ENCODE measurements at regions not wholly inside any gene's neighbourhood (a gene's known extent, or its start where the extent isn't known, plus 50 kb on each side); places are given as distances from the start of the nearest gene placed in this dataset.

DNA sequence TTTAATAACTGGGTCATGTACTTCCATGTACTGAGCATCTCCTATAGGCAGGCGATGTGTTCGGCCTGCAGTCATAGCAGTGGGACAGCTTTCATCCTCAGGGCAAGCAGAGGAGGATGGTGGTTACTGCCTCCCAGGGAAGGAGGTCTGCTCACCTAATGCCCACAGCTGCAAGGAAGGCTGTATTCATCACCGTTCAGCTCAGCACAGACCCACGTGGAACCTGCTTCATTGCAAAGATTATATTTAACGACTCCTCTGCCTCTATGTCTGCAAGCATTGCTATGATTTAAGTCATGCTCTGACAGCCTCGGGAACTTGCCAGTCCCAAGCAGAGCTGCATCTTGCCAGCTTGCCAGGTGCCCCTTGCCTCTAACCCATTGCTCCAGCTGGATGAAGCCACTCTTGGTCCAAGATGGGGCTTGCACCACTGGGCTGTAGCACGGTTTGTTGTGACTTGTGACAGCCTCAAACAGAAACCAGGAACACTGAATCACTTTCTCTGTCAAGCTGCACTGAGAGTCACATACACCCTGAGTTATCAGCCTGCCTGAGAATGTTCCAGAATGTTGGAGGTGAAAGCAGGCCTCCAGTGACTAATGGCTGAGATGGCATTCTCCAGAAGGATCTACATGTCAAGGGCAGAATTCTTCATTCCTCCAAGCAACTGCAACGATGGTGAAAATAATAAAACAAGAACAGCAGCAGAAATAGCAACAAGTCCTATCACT lies 651.1 kb upstream of the ID2 start:
- DNase-seq = no peak

DNA sequence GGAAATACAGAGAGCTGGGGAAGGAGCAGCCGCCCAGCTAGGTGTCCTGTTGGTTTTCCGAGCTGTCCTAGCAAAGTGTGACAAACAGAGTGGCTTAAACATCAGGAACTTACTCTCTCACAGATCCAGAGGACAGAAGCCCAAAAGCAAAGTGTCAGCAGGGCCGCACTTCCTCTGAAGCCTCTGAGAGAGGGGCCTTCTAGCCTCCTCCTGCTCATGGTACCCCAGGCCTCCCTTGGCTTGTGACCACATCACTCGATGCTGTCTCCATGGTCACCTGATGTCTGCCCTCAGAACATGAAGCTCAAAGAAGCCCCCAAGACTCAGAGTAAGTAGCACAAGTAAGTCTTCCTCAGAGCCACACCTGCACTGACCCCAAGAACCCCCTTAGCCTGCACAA lies 650.5 kb upstream of the ID2 start:
- DNase-seq = no peak

DNA sequence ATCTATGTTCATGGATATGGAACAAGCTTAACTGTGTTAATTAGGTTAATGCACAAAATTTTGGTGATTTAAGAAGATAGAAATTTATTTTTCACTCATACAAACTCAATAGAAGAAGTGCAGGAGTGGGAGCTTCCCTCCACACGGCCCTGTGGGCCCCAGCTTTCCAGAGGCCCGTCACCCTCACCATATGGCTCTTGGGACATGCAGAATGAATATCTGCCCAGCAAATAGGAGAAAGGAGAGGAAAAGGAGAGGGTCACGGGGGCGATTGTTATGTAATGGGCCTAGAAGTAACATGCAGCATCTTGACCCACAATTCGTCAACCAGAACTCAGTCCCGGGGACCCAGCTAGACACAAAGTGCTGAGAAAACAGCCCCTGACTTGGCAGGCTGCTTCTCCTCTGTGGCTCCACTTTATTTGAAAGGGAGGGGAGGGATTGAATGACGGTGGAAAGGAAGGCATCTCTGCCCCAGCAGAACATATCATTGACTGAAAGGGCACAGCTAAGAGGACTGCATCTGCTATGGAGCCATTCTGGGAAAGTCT lies 648.2 kb upstream of the ID2 start:
- DNase-seq = no peak

- DNase-seq = no peak
These were observed 645.5 kb upstream of the ID2 start for GRCh38 chr2:8036366-8036765.

DNA sequence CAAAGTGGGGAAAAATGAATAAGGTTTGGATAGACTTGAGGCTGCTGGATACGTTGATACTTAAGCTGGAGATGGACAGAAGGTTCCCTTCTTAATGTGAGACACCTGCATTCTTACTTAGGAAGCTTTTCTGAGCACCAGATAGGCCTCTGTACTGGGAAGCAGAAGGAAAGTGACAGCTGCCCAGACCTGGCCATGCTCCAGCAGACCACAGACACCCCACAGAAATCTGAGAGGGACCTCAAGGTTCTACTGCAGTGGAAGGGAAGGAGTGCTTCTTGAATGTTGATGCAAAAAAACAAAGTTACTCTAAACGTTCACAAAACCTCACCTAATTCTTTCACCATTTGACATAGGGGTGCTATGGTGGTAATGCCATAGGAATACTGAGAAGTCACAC lies 642.1 kb upstream of the ID2 start:
- no peak for DNase-seq

GRCh38 chr2:8043295-8043694 lies 638.6 kb upstream of the ID2 start:
- DNase-seq = no peak

- no peak for DNase-seq
These were observed 637.7 kb upstream of the ID2 start for GRCh38 chr2:8044046-8044594.

DNA sequence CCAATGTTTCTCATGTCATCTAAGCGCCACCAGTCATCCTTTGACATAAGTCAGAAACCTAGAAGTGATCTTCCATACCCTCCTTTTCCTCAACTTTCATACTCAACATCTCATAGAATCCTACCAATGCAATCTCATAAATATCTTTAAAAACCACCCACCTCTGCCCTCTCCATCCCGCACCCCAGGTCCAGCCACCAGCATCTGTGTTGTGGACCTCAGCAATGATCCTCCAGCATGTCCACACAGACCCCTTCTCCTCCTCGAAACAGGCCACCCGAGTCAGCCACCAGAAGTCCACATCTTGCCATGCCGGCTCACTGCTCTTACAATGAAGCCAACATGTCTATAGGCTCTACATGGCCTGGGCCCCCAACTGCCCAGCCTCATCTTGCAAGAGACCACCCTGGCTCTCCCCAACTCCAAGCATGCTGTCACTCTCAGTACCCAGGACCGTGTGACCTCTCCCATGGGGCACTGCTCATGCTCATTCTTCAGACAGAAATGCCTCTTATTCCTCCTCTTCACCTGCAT lies 636.7 kb upstream of the ID2 start:
- no peak for DNase-seq

DNA sequence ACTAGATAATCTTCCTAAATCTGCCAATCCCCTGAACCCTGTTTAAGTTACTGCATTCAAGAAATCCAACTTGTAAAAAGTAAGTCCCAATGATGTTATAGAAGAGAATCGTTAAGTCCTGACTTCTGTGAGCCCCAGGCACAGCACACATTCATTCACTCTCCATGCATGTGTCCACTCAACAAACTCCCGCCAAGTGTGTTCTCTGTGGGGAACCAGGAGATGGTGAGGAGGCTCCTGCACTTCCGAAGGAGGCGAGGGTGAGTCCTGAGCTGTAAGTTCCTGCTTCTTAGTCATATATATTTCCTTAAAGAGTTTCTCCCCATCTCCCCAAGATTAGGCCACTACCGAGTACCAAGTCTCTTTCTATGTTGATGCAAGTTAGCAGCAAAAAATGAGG lies 635.0 kb upstream of the ID2 start:
- DNase-seq = no peak

- no peak for DNase-seq
These were observed 632.7 kb upstream of the ID2 start for GRCh38 chr2:8049176-8049575.

GRCh38 chr2:8049851-8050571 lies 631.8 kb upstream of the ID2 start:
- DNase-seq = no peak

- DNase-seq = no peak
These were observed 628.6 kb upstream of the ID2 start for GRCh38 chr2:8053216-8053615.

DNA sequence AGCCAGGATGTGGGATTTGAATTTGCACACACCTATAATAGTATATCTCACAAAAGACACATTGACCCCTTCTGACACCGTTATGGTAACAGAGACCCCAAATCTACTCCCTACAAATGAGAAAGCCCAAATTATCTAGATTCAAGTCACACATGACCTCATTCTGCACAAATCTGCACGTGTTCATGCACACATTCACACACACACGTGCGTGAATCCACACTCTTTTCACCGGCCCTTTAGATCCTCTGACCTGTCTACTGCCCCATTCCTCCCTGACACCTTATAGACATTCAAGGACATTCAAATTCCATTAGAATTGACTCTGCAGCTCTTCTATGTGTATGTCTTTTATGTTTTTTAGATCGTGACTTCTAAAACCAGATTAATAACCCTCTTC lies 627.8 kb upstream of the ID2 start:
- no peak for DNase-seq

GRCh38 chr2:8058652-8059051 lies 623.2 kb upstream of the ID2 start:
- DNase-seq = no peak

GRCh38 chr2:8059255-8059654 lies 622.6 kb upstream of the ID2 start:
- DNase-seq = no peak

GRCh38 chr2:8059794-8060193 lies 622.1 kb upstream of the ID2 start:
- no peak for DNase-seq

DNA sequence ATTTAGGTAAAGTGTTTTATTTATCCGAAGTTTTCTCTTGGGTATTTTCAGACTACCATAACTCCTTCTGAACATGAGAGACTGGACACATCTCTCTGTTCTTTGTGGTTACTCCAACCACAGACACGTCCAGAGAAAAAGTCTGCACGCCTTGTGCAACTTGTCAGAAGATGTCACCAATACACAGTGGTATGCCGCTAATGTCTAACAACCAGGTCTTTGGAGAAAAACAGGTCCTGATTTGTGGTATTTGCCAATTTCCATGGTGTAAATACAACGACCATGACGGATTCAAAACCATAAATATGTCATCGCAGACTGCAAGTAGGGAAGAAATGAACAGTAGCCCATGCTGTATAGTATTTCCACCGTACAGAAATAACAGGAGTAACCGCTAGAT lies 620.6 kb upstream of the ID2 start:
- DNase-seq = no peak

DNA sequence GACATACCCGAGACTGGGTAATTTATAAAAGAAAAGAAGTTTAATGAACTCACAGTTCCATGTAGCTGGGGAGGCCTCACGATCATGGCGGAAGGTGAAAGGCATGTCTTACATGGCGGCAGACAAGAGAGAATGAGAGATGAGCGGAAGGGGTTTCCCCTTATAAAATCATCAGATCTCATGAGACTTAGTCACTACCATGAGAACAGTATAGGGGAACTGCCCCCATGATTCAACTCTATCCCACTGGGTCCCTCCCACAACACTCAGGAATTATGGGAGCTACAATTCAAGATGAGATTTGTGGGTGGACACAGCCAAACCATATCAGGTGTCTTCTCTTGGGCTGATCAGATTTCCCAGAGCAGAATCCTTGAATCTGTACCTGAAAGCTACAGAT lies 617.3 kb upstream of the ID2 start:
- DNase-seq = no peak

DNA sequence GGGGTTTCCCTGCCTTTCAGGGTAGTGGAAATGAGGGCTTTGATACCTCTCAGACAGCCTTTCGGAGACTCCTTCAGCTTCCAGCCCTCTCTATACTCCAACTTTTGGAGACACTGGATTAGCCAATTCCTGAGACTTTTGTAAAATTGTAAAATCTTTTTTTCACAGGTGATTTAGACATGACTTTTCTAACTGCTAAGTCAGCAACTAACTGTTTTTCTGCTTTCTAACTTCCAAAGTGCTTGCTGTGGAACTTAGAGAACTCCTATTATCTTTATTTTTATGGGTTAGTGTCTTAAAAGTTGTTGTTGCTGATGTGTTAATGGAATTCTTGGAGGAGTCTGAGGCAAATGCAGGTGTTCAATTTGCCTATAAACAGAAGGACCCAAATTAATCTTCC lies 616.7 kb upstream of the ID2 start:
- DNase-seq = no peak

DNA sequence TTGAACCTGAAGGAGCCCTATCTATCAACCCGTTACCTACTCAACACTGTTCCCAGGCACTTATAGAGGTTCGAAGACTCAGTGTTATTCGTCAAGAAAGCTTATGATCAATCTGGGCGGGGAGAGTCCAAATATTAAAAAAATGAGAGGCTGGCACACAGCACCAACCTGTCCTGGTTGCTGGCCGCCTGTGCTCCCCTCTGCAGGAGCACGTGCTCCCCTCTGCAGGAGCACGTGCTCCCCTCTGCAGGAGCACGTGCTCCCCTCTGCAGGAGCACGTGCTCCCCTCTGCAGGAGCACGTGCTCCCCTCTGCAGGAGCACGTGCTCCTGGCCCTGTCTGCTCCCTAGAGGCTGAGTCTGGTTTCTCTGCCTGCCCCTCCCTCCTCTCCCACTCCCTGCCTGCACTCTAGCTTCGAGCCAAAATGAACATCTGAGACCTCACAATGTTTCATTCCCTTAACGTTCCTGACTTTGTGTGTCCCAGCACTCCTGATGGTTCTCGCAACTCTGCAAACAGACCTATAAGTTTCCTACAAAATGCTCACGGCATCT lies 614.0 kb upstream of the ID2 start:
- no peak for DNase-seq

DNA sequence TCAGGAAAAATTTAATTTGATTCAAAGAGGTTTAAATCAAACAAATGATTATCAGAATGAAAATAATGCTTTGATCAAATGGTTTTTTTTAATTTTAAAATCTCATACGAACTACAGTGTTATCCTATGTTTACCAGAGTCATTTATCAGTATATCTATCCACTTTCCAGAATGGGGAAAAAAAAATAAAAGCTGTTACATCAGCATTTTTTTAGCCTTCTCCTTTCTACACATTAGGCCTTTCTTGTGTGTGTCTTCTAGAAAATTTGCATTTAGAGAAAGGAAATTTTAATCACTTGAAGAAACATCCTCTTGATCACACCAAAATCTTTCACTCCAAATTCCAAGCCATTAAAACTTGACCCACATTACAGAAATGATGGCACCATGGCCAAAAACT lies 608.9 kb upstream of the ID2 start:
- DNase-seq = no peak

- no peak for DNase-seq
These were observed 607.9 kb upstream of the ID2 start for GRCh38 chr2:8073916-8074315.

DNA sequence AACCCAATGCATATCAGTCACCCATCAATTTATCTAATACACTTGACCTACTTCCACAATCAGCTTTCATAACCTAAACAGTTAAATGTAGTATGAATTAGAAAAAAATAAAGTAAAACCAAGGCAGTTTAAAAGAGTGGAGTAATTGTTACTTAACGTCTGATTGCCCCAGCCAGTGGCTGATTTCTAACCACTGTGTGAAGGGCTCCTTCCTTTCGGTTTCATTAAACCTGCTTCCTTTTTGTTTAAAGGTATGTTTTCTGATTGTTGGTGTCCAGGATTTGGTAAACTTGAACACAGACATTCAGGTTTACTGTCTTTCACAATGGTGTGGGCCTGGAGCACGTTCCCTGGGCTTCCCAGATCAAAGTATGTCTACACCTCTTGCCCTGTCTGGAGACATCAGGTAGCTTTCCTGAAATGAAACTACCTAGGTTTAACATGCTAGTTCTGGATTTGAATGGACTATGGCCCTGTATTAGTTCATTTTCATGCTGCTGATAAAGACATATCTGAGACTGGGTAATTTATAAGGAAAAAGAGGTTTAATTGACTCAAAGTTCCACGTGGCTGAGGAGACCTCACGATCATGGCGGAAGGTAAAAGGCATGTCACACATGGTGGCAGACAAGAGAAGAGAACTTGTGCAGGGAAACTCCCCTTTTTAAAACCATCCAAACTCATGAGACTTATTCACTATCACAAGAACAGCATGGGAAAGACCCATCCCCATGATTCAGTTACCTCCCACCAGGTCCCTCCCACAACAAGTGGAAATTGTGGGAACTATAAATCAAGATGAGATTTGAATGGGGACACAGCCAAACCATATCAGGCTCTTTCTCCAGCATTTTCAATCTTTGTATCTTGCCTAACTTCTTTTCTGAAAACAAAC lies 605.2 kb upstream of the ID2 start:
- no peak for DNase-seq

Measured in NCI-H82 (cell line).